ENCODE measurements at regions not wholly inside any gene's neighbourhood (a gene's known extent, or its start where the extent isn't known, plus 50 kb on each side); places are given as distances from the start of the nearest gene placed in this dataset.

DNA sequence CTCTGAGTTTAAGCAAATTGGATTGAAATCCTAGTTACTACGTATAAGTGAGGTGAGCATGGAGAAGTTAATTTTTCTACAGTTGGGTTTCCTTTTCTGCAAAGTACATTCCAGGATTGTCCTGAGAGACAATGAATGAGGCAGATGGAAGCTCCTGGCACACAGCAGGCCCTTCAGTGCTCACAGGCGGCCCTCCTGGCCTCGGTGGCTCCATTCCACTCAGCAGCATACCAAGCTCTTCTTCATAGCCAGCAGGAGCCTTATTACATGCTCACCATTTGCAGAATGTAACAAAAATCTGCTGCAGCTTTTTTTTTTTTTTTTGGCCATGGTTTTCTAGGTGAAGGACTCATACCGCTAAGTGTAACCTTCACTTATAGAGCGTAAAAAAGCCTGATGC lies 113.2 kb upstream of the FAM9B start:
- TF ChIP-seq, protein P1, sequence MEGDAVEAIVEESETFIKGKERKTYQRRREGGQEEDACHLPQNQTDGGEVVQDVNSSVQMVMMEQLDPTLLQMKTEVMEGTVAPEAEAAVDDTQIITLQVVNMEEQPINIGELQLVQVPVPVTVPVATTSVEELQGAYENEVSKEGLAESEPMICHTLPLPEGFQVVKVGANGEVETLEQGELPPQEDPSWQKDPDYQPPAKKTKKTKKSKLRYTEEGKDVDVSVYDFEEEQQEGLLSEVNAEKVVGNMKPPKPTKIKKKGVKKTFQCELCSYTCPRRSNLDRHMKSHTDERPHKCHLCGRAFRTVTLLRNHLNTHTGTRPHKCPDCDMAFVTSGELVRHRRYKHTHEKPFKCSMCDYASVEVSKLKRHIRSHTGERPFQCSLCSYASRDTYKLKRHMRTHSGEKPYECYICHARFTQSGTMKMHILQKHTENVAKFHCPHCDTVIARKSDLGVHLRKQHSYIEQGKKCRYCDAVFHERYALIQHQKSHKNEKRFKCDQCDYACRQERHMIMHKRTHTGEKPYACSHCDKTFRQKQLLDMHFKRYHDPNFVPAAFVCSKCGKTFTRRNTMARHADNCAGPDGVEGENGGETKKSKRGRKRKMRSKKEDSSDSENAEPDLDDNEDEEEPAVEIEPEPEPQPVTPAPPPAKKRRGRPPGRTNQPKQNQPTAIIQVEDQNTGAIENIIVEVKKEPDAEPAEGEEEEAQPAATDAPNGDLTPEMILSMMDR (conservative IDR thresholded peaks at IDR 0.05) = no peak
- TF ChIP-seq ZFX (IDR thresholded peaks at IDR 0.05) = no peak
- H3K27ac ChIP-seq = no peak overlapping the region

DNA sequence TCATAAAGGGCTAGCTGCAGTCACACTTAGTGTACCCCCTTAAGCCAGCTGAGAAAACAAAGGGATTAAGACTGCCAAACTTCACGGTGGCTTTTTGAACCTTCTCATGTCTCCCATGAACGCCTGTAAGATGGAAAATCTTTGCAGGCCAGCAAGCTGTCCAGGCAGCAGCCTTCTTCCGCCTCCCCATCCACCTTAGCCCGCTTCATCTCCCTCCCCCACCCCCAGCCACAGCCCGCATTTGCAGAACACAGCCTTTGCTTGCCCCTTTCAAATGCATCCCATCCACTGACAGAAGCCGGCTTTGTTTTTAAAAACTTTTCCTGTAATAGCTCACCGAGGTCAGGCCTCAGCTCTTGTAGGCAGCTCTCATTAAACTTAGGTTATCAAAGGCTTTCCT lies 113.8 kb upstream of the FAM9B start:
- no peak for TF ChIP-seq ZFX (IDR thresholded peaks at IDR 0.05)
- TF ChIP-seq, protein P1 (conservative IDR thresholded peaks at IDR 0.05) = no peak
- H3K27ac ChIP-seq = no peak overlapping the region

DNA sequence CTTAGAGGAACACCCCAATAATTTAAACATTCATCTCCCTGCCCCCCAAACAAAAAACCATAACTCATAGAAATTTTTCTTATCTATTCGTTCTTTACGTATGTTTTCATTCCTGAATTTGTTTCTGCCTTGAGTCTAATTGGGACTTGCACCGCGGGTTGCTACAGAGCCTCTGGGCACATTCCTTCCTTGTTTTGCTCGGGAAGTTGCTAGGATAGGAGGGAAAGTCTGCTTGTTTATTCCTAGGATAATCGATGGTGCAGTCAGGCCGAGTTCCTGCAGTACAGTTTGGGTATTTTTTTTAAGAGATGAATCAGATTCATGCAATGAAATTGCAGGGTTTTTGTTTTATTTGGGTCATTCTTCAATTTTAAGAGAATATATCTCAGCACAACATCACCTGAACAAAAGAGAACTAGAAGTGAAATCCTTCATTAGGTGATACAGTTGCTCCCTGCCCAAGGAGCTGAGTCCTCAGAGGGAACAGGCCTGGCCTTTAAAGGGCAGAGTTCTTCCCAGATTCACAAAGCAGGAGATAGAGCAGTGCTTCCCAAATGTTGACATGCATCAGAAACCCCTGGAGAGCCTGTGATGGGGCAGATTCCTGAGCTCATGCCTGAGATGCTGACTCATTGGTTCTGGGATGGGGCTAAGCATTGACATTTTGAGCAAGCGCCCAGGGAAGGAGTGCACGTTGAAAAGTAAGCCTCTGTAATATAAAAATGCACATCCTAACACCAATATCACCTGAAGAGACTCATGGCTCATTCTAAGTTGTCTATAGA lies 114.9 kb upstream of the FAM9B start:
- H3K27ac ChIP-seq = no peak overlapping the region
- TF ChIP-seq, protein P1 (conservative IDR thresholded peaks at IDR 0.05) = no peak
- no peak for TF ChIP-seq ZFX (IDR thresholded peaks at IDR 0.05)

DNA sequence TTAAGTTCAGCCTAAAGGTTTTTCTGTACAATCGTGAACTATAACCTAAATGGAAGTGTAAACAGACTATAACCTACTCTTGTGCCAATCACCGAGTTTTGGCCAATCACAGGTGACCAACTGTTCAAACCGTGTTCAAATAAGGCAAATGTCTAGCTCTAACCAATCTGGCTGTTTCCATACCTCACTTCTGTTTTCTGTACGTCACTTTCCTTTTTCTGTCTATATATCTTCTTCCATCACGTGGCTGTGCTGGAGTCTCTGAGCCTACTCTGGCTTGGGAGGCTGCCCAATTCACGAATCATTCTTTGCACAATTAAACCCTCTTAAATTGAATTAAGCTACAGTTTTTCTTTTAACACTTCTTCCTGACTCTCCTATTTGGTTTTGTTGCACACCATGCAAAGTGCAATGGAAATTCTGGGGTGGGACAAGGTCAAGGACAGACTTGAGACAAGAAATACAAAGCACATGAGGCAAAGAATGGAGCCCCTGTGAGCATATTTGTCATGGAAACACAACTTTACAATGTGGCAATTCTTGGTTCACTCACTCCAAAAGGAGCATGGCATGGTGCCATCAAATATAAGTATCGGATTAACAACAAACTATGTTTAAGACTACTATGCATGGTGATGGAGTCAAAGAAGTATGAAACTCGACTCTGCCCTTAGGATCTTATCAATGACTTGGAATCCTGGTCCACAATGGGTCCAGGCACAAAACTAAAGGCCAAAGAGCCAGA lies 115.7 kb upstream of the FAM9B start:
- H3K27ac ChIP-seq = no peak overlapping the region
- TF ChIP-seq, protein P1 (conservative IDR thresholded peaks at IDR 0.05) = no peak
- TF ChIP-seq ZFX (IDR thresholded peaks at IDR 0.05) = no peak

DNA sequence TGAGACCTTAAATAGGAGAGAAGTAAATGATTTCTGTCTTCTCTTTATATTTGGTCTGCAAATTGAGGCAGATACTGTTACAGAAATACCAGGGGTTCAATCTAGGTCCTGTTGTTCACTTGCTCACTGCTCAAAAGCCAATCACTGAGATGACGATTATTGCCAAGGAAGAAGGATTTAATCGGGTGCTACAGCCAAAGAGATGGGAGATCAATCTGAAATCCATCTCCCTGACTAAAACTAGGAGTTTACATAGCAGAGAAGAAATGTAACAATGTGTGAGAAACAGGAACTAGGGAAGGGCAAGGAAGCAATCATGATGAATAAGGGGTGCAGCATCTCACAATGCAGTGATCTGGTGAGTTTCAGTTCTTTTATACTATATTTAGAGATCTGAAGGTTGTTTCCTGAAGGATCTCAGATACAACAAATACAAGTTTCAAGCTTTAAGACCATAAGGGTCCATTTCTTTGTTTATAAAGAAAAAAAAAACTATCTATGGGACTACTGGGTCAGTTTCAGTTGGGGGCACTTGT lies 117.9 kb upstream of the FAM9B start:
- TF ChIP-seq ZFX (IDR thresholded peaks at IDR 0.05) = no peak
- H3K27ac ChIP-seq = no peak overlapping the region

DNA sequence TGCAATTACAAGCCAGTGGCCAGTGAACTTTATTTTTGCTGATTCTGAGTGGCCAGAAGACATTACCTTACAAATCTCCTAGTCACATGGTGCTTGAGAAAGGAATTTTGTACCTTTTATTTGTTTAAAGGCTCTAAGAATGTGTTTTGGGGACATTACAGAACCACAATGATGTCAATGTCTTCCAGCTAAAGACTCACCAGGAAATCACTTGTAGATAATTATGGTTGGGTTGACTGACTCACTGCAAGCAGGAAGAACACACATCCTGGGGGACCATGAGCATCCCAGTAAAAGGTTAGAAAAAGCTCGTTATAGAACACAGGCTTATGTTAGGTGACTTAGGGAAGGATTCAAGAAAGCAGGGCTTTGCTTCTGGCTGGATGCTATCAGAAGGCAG lies 119.4 kb upstream of the FAM9B start:
- no peak overlapping the region for H3K27ac ChIP-seq
- TF ChIP-seq ZFX (IDR thresholded peaks at IDR 0.05) = no peak

DNA sequence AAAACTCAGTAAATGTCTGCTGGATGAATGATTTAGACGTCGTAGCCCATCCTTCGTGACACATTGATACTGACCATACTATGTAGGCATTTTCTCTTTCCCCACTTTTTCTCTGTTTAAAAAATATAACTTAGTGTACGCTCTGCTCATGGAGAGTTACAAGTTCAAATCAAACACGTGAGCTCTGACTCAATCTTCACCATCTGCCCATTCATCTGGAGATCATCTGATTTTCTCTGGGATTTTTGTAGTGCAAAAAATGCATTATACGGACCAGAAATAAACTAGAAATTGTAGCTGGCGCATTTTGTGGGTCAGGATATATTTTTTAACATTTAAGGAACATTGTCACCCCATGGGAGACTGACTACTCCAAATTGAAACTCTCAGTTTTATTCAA lies 124.7 kb upstream of the FAM9B start:
- no peak overlapping the region for H3K27ac ChIP-seq
- no peak for TF ChIP-seq ZFX (IDR thresholded peaks at IDR 0.05)
- TF ChIP-seq, protein P1 (conservative IDR thresholded peaks at IDR 0.05) = no peak

DNA sequence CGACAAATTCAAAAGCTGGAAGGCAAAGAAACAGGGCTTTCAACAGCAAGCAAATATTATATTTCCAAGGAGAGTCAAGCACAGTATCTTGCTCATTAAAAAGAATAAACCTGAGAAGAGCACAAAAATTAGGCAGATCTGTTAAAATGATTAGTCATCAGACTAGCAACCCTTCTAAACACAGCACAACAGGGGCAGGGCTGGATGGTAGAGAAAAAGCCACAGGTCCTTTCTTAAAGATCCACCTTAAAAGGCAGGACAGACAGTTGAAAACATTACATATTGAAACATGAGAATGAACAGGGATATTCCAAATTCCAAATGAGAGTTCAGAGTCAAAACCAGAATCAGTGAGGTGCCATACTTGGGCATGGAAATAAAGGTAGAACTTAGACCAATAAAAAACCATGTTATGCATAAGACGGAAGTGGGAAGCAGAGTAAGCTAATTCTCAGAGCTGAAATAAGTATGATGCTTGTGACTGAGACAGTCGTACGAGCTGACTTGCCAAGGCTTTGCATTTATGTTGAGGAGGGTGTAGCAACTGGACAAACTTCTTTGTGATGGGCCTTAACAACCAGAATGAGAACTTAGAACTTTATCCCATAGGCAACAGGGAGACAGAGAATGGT lies 126.9 kb upstream of the FAM9B start:
- H3K27ac ChIP-seq = no peak overlapping the region
- TF ChIP-seq ZFX (IDR thresholded peaks at IDR 0.05) = no peak
- TF ChIP-seq, protein P1 (conservative IDR thresholded peaks at IDR 0.05) = no peak

Data from C4-2B (cell line).